Loucy (cell line): ENCODE measurements at regions not wholly inside any gene's neighbourhood (a gene's known extent, or its start where the extent isn't known, plus 50 kb on each side); places are given as distances from the start of the nearest gene placed in this dataset.

Experiments
- H2AFZ ChIP-seq: fragments of 200-600 bp; sonication (generic); 2 replicates; pipeline ENCODE4 v1.6.0; 2016; ENCODE audit warnings: antibody characterized with exemption, mild to moderate bottlenecking, low read length, moderate library complexity
- H3F3A ChIP-seq: fragments of 200-600 bp; 2 replicates; pipeline ENCODE4 v1.6.0; 2016; ENCODE audit warnings: antibody characterized with exemption, low read depth, mild to moderate bottlenecking
- H3K27me3 ChIP-seq: fragments of 200-600 bp; sonication (generic); 2 replicates; pipeline ENCODE4 v1.6.1; 2014; ENCODE audit warnings: low read length, mild to moderate bottlenecking; ENCODE audit not compliant: insufficient read depth, poor library complexity, severe bottlenecking
- H3K36me3 ChIP-seq: fragments of 200-600 bp; sonication (generic); 2 replicates; pipeline ENCODE4 v1.6.1; 2016; ENCODE audit warnings: low read length; ENCODE audit not compliant: insufficient read depth
- H3K4me1 ChIP-seq: fragments of 200-600 bp; sonication (generic); 2 replicates; pipeline ENCODE4 v1.5.1; 2014; ENCODE audit warnings: low read length, mild to moderate bottlenecking; ENCODE audit not compliant: insufficient read depth, poor library complexity, severe bottlenecking
- H3K4me2 ChIP-seq: fragments of 200-600 bp; sonication (generic); 2 replicates; pipeline ENCODE4 v1.6.0; 2014; ENCODE audit warnings: antibody characterized with exemption, low read length, low read depth, mild to moderate bottlenecking; ENCODE audit not compliant: poor library complexity, severe bottlenecking
- H3K4me3 ChIP-seq: fragments of 200-600 bp; sonication (generic); 2 replicates; pipeline ENCODE4 v1.5.1; 2014; ENCODE audit warnings: low read length, mild to moderate bottlenecking, mixed read lengths; ENCODE audit not compliant: poor library complexity, severe bottlenecking
- H3K79me2 ChIP-seq: fragments of 200-600 bp; sonication (generic); 2 replicates; pipeline ENCODE4 v1.6.1; 2014; ENCODE audit warnings: low read length; ENCODE audit not compliant: insufficient read depth
- H3K9ac ChIP-seq: fragments of 200-600 bp; sonication (generic); 2 replicates; pipeline ENCODE4 v1.6.0; 2014; ENCODE audit warnings: mild to moderate bottlenecking, low read depth, low read length, moderate library complexity; ENCODE audit not compliant: poor library complexity, severe bottlenecking
- H3K9me2 ChIP-seq: fragments of 200-600 bp; sonication (generic); replicated peaks from 2 replicates; pipeline ENCODE4 v1.6.1; 2016; ENCODE audit warnings: low read depth, low read length, mixed read lengths
- H3K9me3 ChIP-seq: fragments of 200-600 bp; sonication (generic); 2 replicates; pipeline ENCODE4 v1.6.1; 2014; ENCODE audit warnings: mild to moderate bottlenecking, antibody characterized with exemption, low read length, low read depth; ENCODE audit not compliant: insufficient read depth
- H4K20me1 ChIP-seq: fragments of 200-600 bp; sonication (generic); 2 replicates; pipeline ENCODE4 v1.6.0; 2014; ENCODE audit warnings: antibody characterized with exemption, low read length, mild to moderate bottlenecking; ENCODE audit not compliant: insufficient read depth, poor library complexity, severe bottlenecking
- CTCF ChIP-seq: fragments of 200-600 bp; sonication (generic); conservative IDR thresholded peaks from 2 replicates; pipeline ENCODE4 v1.5.1; 2014; ENCODE audit warnings: mild to moderate bottlenecking, antibody characterized with exemption, low read length
- EZH2phosphoT487 ChIP-seq: fragments of 200-600 bp; IDR thresholded peaks from 2 replicates; pipeline ENCODE4 v1.6.1; 2018; ENCODE audit warnings: antibody characterized with exemption, mild to moderate bottlenecking, moderate library complexity, borderline replicate concordance

GRCh38 chr21:19261731-19262376 is 858.3 kb upstream of the TMPRSS15 start:
- no peaks in the 10 kb centered on the region for H3F3A ChIP-seq
- H4K20me1 ChIP-seq: no peaks in the 10 kb centered on the region
- H3K27me3 ChIP-seq: no peaks in the 10 kb centered on the region
- no peak overlapping the region for H2AFZ ChIP-seq
- no peak for TF ChIP-seq EZH2phosphoT487
- no peak for TF ChIP-seq CTCF
- no peak overlapping the region for H3K9ac ChIP-seq
- H3K4me3 ChIP-seq: no peak overlapping the region
- no peaks in the 10 kb centered on the region for H3K9me2 ChIP-seq
- no peaks in the 10 kb centered on the region for H3K4me1 ChIP-seq
- H3K79me2 ChIP-seq: no peaks in the 10 kb centered on the region
- no peaks in the 10 kb centered on the region for H3K9me3 ChIP-seq
- no peak overlapping the region for H3K4me2 ChIP-seq
- no peaks in the 10 kb centered on the region for H3K36me3 ChIP-seq

GRCh38 chr21:19266636-19267035 is 863.1 kb upstream of the TMPRSS15 start:
- Histone ChIP-seq H3K4me3 (no peak overlapping the region), H3K4me1 (no peaks in the 10 kb centered on the region), H3K36me3 (no peaks in the 10 kb centered on the region), H3K9me3 (no peaks in the 10 kb centered on the region), H3K27me3 (no peaks in the 10 kb centered on the region), H3K79me2 (no peaks in the 10 kb centered on the region), H3K9ac (no peak overlapping the region), H4K20me1 (no peaks in the 10 kb centered on the region), H3K4me2 (no peak overlapping the region), H3F3A (no peaks in the 10 kb centered on the region), H3K9me2 (no peaks in the 10 kb centered on the region), H2AFZ (no peak overlapping the region)
- TF ChIP-seq EZH2phosphoT487 (no peak), CTCF (no peak)

DNA sequence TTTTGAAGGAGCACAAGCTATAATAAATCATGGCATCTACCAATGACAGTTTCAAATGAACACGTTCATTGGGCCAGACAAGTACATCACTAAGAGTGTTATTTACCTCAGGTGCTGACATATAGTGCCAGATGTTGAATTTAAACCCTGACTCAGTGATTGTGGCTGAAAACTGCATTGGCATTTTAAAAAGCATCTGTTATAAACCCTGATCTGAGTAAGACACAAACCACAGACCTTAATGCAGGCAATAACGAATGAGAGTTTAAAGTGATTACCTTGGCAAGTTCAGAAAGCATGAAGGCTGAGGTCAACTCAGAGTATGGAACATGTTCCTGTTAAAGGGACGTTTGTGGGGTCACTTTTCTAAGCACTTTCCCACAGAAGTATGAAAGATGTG is 865.1 kb upstream of the TMPRSS15 start:
- Histone ChIP-seq H3K79me2 (no peaks in the 10 kb centered on the region), H3K9me3 (no peaks in the 10 kb centered on the region; the same call in 1 of the 2 replicates), H3K9me2 (no peaks in the 10 kb centered on the region), H3K27me3 (no peaks in the 10 kb centered on the region), H3K4me3 (no peak overlapping the region), H3K4me2 (no peak overlapping the region), H2AFZ (no peak overlapping the region), H3F3A (no peaks in the 10 kb centered on the region), H3K4me1 (no peaks in the 10 kb centered on the region), H3K9ac (no peak overlapping the region), H3K36me3 (no peaks in the 10 kb centered on the region), H4K20me1 (no peaks in the 10 kb centered on the region)
- TF ChIP-seq EZH2phosphoT487: no peak
- TF ChIP-seq CTCF: no peak
